WI38 (cell line): ENCODE measurements at regions not wholly inside any gene's neighbourhood (a gene's known extent, or its start where the extent isn't known, plus 50 kb on each side); places are given as distances from the start of the nearest gene placed in this dataset.

Source experiments
- H3K4me3 ChIP-seq: 2 replicates; pipeline ENCODE4 v1.5.1; 2011; ENCODE audit warnings: low read depth, mild to moderate bottlenecking, control low read depth, low read length
- TF ChIP-seq, protein P1 (sequence below): IDR thresholded peaks from 2 replicates; pipeline ENCODE4 v1.5.1; 2012; ENCODE audit warnings: low read depth, mild to moderate bottlenecking, control low read depth, low read length

DNA sequence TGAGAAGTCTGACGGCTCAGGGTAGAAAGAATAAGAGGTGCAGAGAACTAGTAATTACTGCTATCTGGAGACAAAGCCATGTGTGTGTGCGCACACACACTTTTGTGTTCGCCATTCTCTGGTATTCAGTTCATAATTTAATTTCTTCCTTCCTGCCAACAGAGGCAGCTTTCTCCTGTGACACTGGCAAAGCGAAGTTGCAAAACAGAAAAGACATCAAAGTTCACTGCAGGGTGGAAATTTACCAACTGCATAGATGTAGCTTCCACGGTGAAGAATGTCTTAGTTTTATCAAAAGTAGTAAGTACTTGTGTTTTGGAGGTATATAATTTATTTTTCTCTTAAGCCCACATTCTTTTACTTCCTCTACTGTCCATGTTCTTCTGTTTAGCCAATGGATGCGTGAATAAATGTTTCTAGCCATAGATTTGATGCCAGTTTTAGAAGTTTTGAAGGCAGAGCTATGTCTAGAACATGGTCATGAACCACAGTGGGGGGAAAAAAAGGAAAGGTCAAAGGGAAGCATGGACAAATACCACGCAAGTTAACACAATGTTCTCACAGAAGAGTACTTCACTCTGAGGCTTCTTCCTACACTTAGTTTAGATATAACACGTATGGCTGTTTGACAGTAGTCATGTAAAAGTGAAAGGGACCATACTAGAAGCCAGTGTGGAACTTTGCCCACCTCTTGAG lies 536.5 kb upstream of the GRIA1 start:
- TF ChIP-seq, protein P1, sequence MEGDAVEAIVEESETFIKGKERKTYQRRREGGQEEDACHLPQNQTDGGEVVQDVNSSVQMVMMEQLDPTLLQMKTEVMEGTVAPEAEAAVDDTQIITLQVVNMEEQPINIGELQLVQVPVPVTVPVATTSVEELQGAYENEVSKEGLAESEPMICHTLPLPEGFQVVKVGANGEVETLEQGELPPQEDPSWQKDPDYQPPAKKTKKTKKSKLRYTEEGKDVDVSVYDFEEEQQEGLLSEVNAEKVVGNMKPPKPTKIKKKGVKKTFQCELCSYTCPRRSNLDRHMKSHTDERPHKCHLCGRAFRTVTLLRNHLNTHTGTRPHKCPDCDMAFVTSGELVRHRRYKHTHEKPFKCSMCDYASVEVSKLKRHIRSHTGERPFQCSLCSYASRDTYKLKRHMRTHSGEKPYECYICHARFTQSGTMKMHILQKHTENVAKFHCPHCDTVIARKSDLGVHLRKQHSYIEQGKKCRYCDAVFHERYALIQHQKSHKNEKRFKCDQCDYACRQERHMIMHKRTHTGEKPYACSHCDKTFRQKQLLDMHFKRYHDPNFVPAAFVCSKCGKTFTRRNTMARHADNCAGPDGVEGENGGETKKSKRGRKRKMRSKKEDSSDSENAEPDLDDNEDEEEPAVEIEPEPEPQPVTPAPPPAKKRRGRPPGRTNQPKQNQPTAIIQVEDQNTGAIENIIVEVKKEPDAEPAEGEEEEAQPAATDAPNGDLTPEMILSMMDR, result no peak
- no peak overlapping the region for H3K4me3 ChIP-seq

DNA sequence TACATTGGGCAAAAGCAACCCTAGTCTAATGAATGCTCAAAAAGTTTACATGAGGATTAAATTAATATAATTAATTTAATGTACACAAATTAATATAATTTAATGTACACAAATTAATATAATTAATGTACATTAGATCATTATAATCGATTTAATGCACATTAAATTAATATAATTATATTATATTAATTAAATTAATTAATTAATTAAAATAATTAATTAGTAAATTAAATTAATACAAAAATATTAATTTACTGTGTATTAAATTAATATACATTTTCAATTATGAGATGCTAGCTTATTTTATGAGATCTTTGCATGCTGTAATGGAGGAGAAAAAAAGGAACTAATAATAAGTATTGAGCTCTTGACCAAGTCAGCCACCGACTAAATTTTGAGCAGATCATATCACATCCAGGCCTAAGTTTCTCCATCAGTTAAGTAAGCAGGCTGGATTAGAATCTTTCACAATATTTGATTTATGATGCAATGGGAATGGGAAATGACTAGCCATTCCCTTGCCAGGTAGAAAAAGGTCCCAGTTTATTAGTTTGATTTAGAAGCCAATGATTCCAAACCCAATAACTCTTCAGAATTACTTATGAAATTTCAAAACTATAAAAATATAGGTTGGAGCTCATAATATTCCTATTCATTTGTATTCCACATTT lies 533.4 kb upstream of the GRIA1 start:
- TF ChIP-seq, protein P1, result no peak
- no peak overlapping the region for H3K4me3 ChIP-seq

DNA sequence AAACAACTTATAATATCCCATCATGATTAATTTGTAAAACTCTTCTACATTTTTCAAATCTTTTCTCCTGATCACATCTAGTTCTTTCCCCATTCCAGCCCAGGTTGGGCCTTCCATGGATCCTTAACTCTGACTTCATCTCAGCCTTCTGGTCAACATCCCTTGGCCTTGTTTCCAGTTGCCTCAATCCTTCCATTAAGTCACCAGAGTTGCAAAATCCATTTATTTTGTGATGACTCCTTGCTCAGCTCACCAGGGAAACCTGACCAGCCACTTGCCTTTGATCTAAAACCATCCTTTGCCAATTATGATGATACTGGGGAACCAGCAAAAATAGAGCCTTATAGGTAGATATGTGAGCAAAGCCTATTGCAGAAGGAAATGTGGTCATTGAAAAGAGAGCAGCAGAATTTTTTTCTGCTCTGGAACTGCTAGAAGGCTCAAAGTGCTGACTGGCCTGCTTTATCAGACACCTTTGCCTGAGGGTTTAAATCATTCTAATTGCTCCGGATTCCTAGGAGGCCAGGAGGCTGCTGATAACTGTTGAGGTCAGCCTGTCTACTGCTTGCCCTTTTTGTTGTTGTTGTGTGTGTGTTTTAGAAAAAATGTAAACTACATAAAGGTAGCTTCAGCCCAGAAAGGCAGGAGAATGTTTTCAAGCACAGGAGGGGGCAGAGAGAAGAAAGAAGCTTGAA lies 512.2 kb upstream of the GRIA1 start:
- TF ChIP-seq, protein P1, result no peak
- no peak overlapping the region for H3K4me3 ChIP-seq

DNA sequence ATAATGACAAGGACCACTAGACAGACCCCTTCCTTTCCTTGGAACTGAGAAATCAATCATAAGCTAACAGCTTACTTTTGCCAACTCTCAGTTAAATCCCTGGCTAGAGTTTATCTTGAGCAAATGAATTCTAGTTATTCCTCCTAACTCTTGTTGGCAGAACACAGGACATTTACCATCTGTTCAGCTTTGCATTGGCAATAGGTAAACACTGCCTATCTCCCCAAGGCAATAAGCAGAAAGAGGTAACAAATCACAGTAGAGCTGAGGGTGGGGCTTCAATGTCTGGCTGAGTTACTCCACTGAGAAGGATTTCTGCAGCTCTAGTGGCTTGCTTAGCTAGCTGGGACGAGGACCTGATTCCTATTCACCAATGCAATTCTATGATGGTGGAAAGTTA lies 503.3 kb upstream of the GRIA1 start:
- TF ChIP-seq, protein P1, result no peak
- no peak overlapping the region for H3K4me3 ChIP-seq

DNA sequence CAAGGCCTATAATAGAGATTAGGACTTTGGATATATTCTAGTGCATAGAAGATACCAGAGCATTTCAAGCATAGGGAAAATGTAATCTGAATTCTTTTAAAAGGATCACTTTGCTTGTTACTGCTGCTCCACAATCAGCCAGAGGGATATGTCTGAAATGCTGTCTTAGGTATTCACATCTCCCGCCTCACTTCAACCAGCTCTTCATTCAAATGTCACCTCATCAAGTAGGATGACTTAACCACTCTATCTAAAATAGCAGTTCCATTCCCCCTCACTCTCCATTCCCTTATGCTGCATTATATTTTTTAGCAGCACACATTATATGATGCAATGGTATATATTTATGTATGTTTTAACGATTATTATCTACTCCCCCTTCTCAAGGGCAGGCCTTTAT lies 500.3 kb upstream of the GRIA1 start:
- no peak overlapping the region for H3K4me3 ChIP-seq
- TF ChIP-seq, protein P1, result no peak

DNA sequence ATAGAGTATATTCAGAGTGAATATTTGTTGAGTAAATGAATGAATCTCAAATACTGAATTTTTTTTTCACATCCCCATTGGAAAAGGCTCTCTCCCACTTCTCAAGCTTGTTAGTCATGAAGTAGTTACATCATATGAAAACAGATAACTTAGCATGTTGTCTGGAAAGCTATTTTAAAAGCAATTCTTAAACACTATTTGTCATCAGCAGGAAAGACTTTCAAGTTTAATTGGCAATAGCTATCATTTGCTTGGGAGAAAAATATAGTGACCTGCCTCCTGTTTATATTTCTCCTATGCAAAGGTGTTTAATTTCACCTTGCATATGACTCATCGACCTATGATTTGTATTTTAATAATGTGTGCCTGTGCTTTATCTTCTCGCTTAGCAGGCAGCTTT lies 499.8 kb upstream of the GRIA1 start:
- TF ChIP-seq, protein P1, result no peak

DNA sequence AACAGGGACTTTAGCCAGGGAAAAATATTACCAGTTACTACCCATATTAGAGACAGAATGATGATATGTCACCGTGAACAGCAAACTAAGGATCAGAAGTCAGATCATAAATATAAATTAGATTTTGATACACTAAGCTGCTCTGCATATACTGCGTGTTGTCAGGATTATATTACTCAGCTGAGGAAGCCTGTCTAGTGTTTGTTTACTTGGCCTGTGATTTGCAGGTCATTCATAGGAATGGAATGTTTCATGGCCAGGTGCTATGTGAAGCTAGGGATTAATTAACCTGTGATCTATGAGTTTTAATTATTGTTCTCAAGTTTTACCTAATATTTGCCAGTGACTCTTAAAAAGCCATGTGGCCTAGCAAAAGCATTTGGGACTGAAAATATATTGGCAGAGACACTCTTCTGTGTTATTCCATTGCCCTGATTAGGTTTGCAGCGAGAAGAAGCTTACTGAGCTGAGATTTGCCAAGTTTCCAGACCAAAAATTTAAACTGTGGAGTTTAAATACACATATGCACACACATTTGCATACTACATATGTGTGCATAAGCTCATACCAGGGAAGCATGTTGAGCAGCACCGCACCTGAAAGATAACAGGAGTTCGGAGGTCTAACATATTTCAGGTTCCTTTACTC lies 496.3 kb upstream of the GRIA1 start:
- H3K4me3 ChIP-seq, result no peak overlapping the region
- TF ChIP-seq, protein P1, result no peak

More for the DNA sequence above, 499.8 kb upstream of the GRIA1 start:
- no peak overlapping the region for H3K4me3 ChIP-seq
